ENCODE measurements at regions not wholly inside any gene's neighbourhood (a gene's known extent, or its start where the extent isn't known, plus 50 kb on each side); places are given as distances from the start of the nearest gene placed in this dataset.

DNA sequence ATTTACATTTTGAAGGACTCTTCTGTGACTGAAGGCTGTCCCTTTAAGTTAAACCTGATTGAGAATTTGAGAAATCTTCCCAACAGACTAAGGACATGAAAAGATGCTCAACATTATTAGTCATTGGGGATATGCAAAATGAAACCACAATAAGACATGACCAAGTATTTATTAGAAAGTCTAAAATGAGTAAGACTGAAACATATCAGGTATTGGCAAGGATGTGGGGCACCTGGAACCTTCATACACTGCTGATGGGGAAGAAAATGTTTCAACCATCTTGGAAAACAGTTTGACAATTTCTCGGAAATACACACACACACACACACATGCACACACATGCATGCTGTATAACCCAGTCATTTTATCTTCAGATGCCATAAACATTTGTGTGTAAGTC is 132.1 kb upstream of the CDK6 start:
- Histone ChIP-seq H3K18ac (ENCODE audit: low read length) (no peak overlapping the region), H3K36me3 (ENCODE audit: control insufficient read depth, insufficient read depth, low read length) (no peaks in the 10 kb centered on the region), H3K79me1 (ENCODE audit: low read length) (no peaks in the 10 kb centered on the region), H2BK15ac (replicated peaks; ENCODE audit: low read depth) (no peak overlapping the region), H3K4me2 (ENCODE audit: low read length) (no peak overlapping the region), H3K9ac (ENCODE audit: low read length) (no peak overlapping the region), H3K79me2 (ENCODE audit: control insufficient read depth, insufficient read depth, low read length) (no peaks in the 10 kb centered on the region), H3K27me3 (ENCODE audit: insufficient read depth, low read length, poor library complexity) (no peaks in the 10 kb centered on the region), H3K4ac (ENCODE audit: low read depth, low read length) (no peak overlapping the region), H3K56ac (ENCODE audit: low read length) (no peak overlapping the region), H4K5ac (ENCODE audit: low read length) (no peak overlapping the region), H3K4me1 (ENCODE audit: control insufficient read depth, low read depth, low read length) (no peaks in the 10 kb centered on the region), H4K8ac (ENCODE audit: low read depth, low read length) (no peak overlapping the region), H2BK120ac (ENCODE audit: low read depth, low read length) (no peak overlapping the region), H2BK5ac (ENCODE audit: low read length) (no peak overlapping the region), H3K27ac (ENCODE audit: low read depth, low read length) (no peak overlapping the region), H3K4me3 (ENCODE audit: low read length) (no peak overlapping the region), H3K23ac (ENCODE audit: low read length) (no peak overlapping the region), H2AK5ac (ENCODE audit: low read length) (no peak overlapping the region)
- DNase-seq, result no peak
- WGBS (ENCODE audit: extremely low coverage, insufficient coverage, low lambda C conversion rate), result no CpG with 5 or more reads among the region's 1 CpG

DNA sequence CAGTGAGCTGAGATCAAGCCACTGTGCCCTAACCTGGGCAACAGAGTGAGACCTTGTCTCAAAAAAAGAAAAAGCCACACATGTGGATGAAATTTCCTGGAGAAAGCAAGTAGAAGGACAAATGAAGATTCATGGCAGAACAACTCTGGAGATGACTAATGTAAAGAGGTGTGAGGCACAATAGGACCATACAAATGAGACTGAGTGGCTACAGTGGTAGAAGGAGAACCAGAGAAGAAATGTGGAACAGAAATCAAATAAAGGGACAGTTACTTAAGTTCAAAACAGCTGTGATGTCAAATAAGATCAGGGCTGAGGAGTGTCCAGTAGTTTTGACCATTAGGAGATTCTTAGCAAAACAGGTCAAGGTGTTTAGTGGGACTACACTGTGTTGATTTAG is 130.9 kb upstream of the CDK6 start:
- Histone ChIP-seq H3K56ac (ENCODE audit: low read length) (no peak overlapping the region), H2BK15ac (replicated peaks; ENCODE audit: low read depth) (no peak overlapping the region), H3K4me3 (ENCODE audit: low read length) (no peak overlapping the region), H3K4me1 (ENCODE audit: control insufficient read depth, low read depth, low read length) (no peaks in the 10 kb centered on the region), H3K27ac (ENCODE audit: low read depth, low read length) (no peak overlapping the region), H4K8ac (ENCODE audit: low read depth, low read length) (no peak overlapping the region), H3K36me3 (ENCODE audit: control insufficient read depth, insufficient read depth, low read length) (no peaks in the 10 kb centered on the region), H2BK5ac (ENCODE audit: low read length) (no peak overlapping the region), H3K18ac (ENCODE audit: low read length) (no peak overlapping the region), H2AK5ac (ENCODE audit: low read length) (no peak overlapping the region), H3K79me1 (ENCODE audit: low read length) (no peaks in the 10 kb centered on the region), H2BK120ac (ENCODE audit: low read depth, low read length) (no peak overlapping the region), H3K4ac (ENCODE audit: low read depth, low read length) (no peak overlapping the region), H3K23ac (ENCODE audit: low read length) (no peak overlapping the region), H4K5ac (ENCODE audit: low read length) (no peak overlapping the region), H3K9ac (ENCODE audit: low read length) (no peak overlapping the region), H3K79me2 (ENCODE audit: control insufficient read depth, insufficient read depth, low read length) (no peaks in the 10 kb centered on the region), H3K27me3 (ENCODE audit: insufficient read depth, low read length, poor library complexity) (no peaks in the 10 kb centered on the region), H3K4me2 (ENCODE audit: low read length) (no peak overlapping the region)
- no peak for DNase-seq

DNA sequence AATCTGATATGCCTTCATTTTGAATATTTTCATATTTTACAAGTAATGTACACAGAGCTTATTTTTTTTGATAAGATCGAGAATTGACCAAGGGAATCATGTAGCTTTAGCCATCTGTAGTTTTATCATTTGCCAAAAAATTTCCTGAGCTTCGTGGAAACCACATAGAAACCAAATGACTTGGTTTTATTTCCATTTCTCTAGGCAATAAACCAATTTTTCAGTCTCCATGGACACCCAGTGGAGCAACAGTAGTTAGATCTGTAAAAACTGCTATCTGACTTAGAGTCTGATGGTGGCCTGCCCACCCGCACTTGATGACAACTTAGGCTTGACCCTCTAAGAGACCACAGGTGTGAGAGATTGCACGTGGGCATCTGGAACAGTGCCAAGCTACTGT is 127.8 kb upstream of the CDK6 start:
- H3K4me3 ChIP-seq (ENCODE audit: low read length), result no peak overlapping the region
- no peak overlapping the region for H2BK5ac ChIP-seq (ENCODE audit: low read length)
- H3K4ac ChIP-seq (ENCODE audit: low read depth, low read length), result no peak overlapping the region
- no CpG with 5 or more reads among the region's 4 CpGs for WGBS (ENCODE audit: extremely low coverage, insufficient coverage, low lambda C conversion rate)
- no peak overlapping the region for H2BK15ac ChIP-seq (replicated peaks; ENCODE audit: low read depth)
- no peaks in the 10 kb centered on the region for H3K79me1 ChIP-seq (ENCODE audit: low read length)
- H3K79me2 ChIP-seq (ENCODE audit: control insufficient read depth, insufficient read depth, low read length), result no peaks in the 10 kb centered on the region
- no peak for DNase-seq
- no peak overlapping the region for H2BK120ac ChIP-seq (ENCODE audit: low read depth, low read length)
- H3K9ac ChIP-seq (ENCODE audit: low read length), result no peak overlapping the region
- H3K18ac ChIP-seq (ENCODE audit: low read length), result no peak overlapping the region
- no peak overlapping the region for H3K27ac ChIP-seq (ENCODE audit: low read depth, low read length)
- no peaks in the 10 kb centered on the region for H3K36me3 ChIP-seq (ENCODE audit: control insufficient read depth, insufficient read depth, low read length)
- H3K4me1 ChIP-seq (ENCODE audit: control insufficient read depth, low read depth, low read length), result no peaks in the 10 kb centered on the region
- no peaks in the 10 kb centered on the region for H3K27me3 ChIP-seq (ENCODE audit: insufficient read depth, low read length, poor library complexity)
- H3K56ac ChIP-seq (ENCODE audit: low read length), result no peak overlapping the region
- no peak overlapping the region for H4K5ac ChIP-seq (ENCODE audit: low read length)
- no peak overlapping the region for H4K8ac ChIP-seq (ENCODE audit: low read depth, low read length)
- H3K4me2 ChIP-seq (ENCODE audit: low read length), result no peak overlapping the region
- H2AK5ac ChIP-seq (ENCODE audit: low read length), result no peak overlapping the region
- no peak overlapping the region for H3K23ac ChIP-seq (ENCODE audit: low read length)

DNA sequence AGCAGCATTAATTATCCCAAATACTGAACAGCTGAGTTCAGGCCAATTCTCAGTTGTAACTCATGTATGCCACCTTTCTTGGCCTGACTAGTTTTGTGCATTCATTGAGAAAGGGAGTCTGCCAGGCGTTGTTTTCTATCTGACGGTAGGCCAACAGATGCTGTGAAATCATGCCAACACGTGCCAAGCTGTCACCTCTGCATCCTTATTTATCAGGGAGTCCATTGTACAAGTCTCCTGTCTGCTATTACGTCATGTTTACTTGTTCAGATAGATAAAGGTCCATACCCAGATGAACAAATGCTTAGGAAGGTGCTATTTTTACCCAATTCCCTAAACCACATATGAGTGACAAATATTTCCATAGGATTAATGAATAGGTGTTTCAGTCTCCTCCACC is 127.2 kb upstream of the CDK6 start:
- Histone ChIP-seq H4K5ac (ENCODE audit: low read length) (no peak overlapping the region), H3K9ac (ENCODE audit: low read length) (no peak overlapping the region), H2BK120ac (ENCODE audit: low read depth, low read length) (no peak overlapping the region), H4K8ac (ENCODE audit: low read depth, low read length) (no peak overlapping the region), H3K4me3 (ENCODE audit: low read length) (no peak overlapping the region), H3K4ac (ENCODE audit: low read depth, low read length) (no peak overlapping the region), H2BK5ac (ENCODE audit: low read length) (no peak overlapping the region), H3K4me2 (ENCODE audit: low read length) (no peak overlapping the region), H3K27ac (ENCODE audit: low read depth, low read length) (no peak overlapping the region), H2BK15ac (replicated peaks; ENCODE audit: low read depth) (no peak overlapping the region), H3K27me3 (ENCODE audit: insufficient read depth, low read length, poor library complexity) (no peaks in the 10 kb centered on the region), H3K79me2 (ENCODE audit: control insufficient read depth, insufficient read depth, low read length) (no peaks in the 10 kb centered on the region), H3K56ac (ENCODE audit: low read length) (no peak overlapping the region), H3K23ac (ENCODE audit: low read length) (no peak overlapping the region), H3K79me1 (ENCODE audit: low read length) (no peaks in the 10 kb centered on the region), H3K4me1 (ENCODE audit: control insufficient read depth, low read depth, low read length) (no peaks in the 10 kb centered on the region), H2AK5ac (ENCODE audit: low read length) (no peak overlapping the region), H3K36me3 (ENCODE audit: control insufficient read depth, insufficient read depth, low read length) (no peaks in the 10 kb centered on the region), H3K18ac (ENCODE audit: low read length) (no peak overlapping the region)
- WGBS (ENCODE audit: extremely low coverage, insufficient coverage, low lambda C conversion rate), result no CpG with 5 or more reads among the region's 4 CpGs
- DNase-seq, result no peak

DNA sequence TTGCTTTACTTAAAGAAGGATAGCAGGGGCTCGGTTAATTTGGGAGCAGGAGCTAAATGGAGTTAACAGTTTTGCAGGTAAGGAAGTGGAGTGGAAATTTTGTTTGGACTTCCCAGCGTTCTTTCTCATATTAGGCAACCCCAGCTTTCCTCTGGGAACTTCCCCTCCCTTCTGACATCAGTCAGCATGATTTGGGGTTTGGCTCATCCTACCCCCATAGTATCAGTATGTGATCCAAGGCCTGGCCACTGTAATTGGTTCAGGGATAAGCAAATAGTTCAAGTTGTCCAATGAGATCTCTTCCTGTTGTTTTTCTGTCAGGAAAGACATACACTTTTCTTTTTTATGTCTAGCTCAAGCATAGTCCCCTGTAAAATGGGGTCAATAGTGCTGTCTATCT is 125.6 kb upstream of the CDK6 start:
- no peak overlapping the region for H3K9ac ChIP-seq (ENCODE audit: low read length)
- no peak overlapping the region for H3K27ac ChIP-seq (ENCODE audit: low read depth, low read length)
- no CpG with 5 or more reads among the region's 2 CpGs for WGBS (ENCODE audit: extremely low coverage, insufficient coverage, low lambda C conversion rate)
- no peak overlapping the region for H2BK15ac ChIP-seq (replicated peaks; ENCODE audit: low read depth)
- H3K36me3 ChIP-seq (ENCODE audit: control insufficient read depth, insufficient read depth, low read length), result no peaks in the 10 kb centered on the region
- H3K79me1 ChIP-seq (ENCODE audit: low read length), result no peaks in the 10 kb centered on the region
- H2BK5ac ChIP-seq (ENCODE audit: low read length), result no peak overlapping the region
- H3K4me1 ChIP-seq (ENCODE audit: control insufficient read depth, low read depth, low read length), result no peaks in the 10 kb centered on the region
- H3K4me2 ChIP-seq (ENCODE audit: low read length), result no peak overlapping the region
- H3K23ac ChIP-seq (ENCODE audit: low read length), result no peak overlapping the region
- H3K79me2 ChIP-seq (ENCODE audit: control insufficient read depth, insufficient read depth, low read length), result no peaks in the 10 kb centered on the region
- H3K4ac ChIP-seq (ENCODE audit: low read depth, low read length), result no peak overlapping the region
- H4K5ac ChIP-seq (ENCODE audit: low read length), result no peak overlapping the region
- no peak overlapping the region for H3K56ac ChIP-seq (ENCODE audit: low read length)
- H3K18ac ChIP-seq (ENCODE audit: low read length), result no peak overlapping the region
- no peaks in the 10 kb centered on the region for H3K27me3 ChIP-seq (ENCODE audit: insufficient read depth, low read length, poor library complexity)
- H2BK120ac ChIP-seq (ENCODE audit: low read depth, low read length), result no peak overlapping the region
- DNase-seq, result no peak
- H3K4me3 ChIP-seq (ENCODE audit: low read length), result no peak overlapping the region
- H2AK5ac ChIP-seq (ENCODE audit: low read length), result no peak overlapping the region
- no peak overlapping the region for H4K8ac ChIP-seq (ENCODE audit: low read depth, low read length)

DNA sequence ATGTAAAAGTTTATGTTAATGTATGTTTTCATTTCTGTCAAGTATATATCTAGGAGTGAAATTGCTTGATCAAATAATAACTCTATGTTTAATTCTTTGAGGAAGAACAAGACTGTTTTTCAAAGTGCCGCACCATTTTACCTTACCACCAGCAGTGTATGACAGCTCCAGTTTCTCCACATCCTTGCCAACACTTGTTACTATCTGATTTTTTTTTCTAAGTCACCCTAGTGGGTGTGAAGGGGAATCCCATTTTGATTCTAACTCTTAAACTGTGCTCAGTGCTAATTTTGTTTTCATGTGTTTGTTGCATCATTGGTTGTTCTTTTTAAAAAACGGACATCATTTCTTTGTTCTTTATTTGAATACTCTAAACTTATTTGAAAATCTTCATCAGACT is 120.2 kb upstream of the CDK6 start:
- H2AK5ac ChIP-seq (ENCODE audit: low read length), result no peak overlapping the region
- no peaks in the 10 kb centered on the region for H3K79me1 ChIP-seq (ENCODE audit: low read length)
- H4K8ac ChIP-seq (ENCODE audit: low read depth, low read length), result no peak overlapping the region
- no peak for DNase-seq
- H2BK5ac ChIP-seq (ENCODE audit: low read length), result no peak overlapping the region
- no peaks in the 10 kb centered on the region for H3K27me3 ChIP-seq (ENCODE audit: insufficient read depth, low read length, poor library complexity)
- no peak overlapping the region for H3K9ac ChIP-seq (ENCODE audit: low read length)
- no peak overlapping the region for H3K56ac ChIP-seq (ENCODE audit: low read length)
- H3K4me2 ChIP-seq (ENCODE audit: low read length), result no peak overlapping the region
- H3K79me2 ChIP-seq (ENCODE audit: control insufficient read depth, insufficient read depth, low read length), result no peaks in the 10 kb centered on the region
- no peak overlapping the region for H2BK15ac ChIP-seq (replicated peaks; ENCODE audit: low read depth)
- no peak overlapping the region for H4K5ac ChIP-seq (ENCODE audit: low read length)
- no peak overlapping the region for H3K27ac ChIP-seq (ENCODE audit: low read depth, low read length)
- H3K4me3 ChIP-seq (ENCODE audit: low read length), result no peak overlapping the region
- H3K4ac ChIP-seq (ENCODE audit: low read depth, low read length), result no peak overlapping the region
- H3K23ac ChIP-seq (ENCODE audit: low read length), result no peak overlapping the region
- WGBS (ENCODE audit: extremely low coverage, insufficient coverage, low lambda C conversion rate), result no CpG with 5 or more reads among the region's 2 CpGs
- H3K18ac ChIP-seq (ENCODE audit: low read length), result no peak overlapping the region
- H2BK120ac ChIP-seq (ENCODE audit: low read depth, low read length), result no peak overlapping the region
- H3K4me1 ChIP-seq (ENCODE audit: control insufficient read depth, low read depth, low read length), result no peaks in the 10 kb centered on the region
- no peaks in the 10 kb centered on the region for H3K36me3 ChIP-seq (ENCODE audit: control insufficient read depth, insufficient read depth, low read length)

Measured in mesendoderm (in vitro differentiated cells).